ENCODE measurements at regions not wholly inside any gene's neighbourhood (a gene's known extent, or its start where the extent isn't known, plus 50 kb on each side); places are given as distances from the start of the nearest gene placed in this dataset.

DNA sequence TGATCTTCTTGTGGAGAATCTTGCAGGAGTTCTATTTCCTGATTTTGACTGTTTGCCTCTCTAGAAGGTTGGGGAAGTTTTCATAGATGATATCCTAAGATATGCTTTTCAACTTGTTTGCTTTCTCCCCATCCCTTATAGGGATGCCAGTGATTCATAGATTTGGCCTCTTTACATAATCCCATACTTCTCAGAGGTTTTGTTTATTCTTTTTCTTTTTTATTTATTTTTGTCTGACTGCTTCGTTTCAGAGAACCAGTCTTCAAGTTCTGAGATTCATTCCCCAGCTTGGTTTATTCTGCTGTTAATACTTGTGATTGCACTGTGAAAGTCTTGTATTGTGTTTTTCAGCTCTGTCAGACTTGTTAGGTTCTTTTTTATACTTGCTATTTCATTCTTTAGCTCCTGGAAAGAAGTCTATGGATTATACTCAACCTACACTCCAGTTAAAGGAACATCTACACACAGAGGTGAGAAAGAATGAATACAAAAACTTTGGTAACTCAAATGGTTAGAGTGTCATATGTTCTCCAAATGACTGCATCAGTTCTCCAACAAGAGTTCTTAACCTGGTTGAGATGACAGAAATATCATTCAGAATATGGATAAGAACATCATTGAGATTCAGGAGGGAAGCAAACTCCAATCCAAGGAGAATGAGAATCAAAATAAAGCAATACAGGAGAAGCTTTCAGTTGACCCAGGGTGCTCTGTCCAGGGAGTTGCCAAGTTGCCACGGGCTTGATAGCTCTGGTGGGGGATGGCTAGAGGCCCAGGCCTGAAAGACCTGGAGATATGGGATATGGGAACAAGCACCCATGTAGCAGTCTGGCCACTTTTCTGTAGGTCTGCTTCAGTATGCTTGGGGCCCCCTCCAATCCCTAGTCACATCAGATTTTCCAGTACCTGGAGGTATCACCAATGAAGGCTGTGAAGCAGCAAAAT lies 150.3 kb downstream of the AHR start:
- H3K36me3 ChIP-seq, result no peaks in the 10 kb centered on the region
- intact Hi-C loops (cut with DNase I; ENCODE audit: low total_unique reads), result no loop called here
- H3K4me1 ChIP-seq, result no peaks in the 10 kb centered on the region
- H3K9me3 ChIP-seq, result no peaks in the 10 kb centered on the region
- H3K4me3 ChIP-seq, result no peak overlapping the region
- no peak for ATAC-seq
- DNase-seq, result no peak
- H3K27me3 ChIP-seq, result no peaks in the 10 kb centered on the region
- TF ChIP-seq POLR2A (IDR thresholded peaks at IDR 0.05), result no peak
- TF ChIP-seq, protein P1, sequence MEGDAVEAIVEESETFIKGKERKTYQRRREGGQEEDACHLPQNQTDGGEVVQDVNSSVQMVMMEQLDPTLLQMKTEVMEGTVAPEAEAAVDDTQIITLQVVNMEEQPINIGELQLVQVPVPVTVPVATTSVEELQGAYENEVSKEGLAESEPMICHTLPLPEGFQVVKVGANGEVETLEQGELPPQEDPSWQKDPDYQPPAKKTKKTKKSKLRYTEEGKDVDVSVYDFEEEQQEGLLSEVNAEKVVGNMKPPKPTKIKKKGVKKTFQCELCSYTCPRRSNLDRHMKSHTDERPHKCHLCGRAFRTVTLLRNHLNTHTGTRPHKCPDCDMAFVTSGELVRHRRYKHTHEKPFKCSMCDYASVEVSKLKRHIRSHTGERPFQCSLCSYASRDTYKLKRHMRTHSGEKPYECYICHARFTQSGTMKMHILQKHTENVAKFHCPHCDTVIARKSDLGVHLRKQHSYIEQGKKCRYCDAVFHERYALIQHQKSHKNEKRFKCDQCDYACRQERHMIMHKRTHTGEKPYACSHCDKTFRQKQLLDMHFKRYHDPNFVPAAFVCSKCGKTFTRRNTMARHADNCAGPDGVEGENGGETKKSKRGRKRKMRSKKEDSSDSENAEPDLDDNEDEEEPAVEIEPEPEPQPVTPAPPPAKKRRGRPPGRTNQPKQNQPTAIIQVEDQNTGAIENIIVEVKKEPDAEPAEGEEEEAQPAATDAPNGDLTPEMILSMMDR (IDR thresholded peaks at IDR 0.05 in 4 of 5, conservative IDR thresholded peaks at IDR 0.05 in 1 of 5), result no peak
- in situ Hi-C loops (cut with MboI; ENCODE audit: low sequenced_read_pairs in 4 of 4), result no loop called here
- no peak overlapping the region for H3K27ac ChIP-seq

DNA sequence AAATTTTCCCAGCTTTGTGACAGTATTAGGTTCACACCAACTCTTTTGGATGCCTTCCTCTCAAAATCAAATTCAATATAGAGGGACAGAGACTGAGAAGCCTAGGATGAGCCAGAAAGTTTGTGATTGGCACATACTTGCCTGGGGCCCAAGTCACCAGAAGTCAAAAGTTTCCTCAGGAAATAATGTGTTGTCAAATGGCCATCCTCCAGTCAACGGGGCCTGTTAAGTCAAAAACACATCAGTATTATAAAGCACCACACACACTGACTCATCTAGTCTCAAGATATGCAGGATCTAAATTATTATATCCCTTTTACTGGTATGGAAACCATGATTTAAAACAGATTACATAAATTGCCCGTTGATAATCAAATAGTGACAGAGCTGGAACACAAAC lies 158.1 kb downstream of the AHR start:
- intact Hi-C loops (cut with DNase I; ENCODE audit: low total_unique reads), result no loop called here
- TF ChIP-seq, protein P1 (IDR thresholded peaks at IDR 0.05 in 4 of 5, conservative IDR thresholded peaks at IDR 0.05 in 1 of 5), result no peak
- TF ChIP-seq POLR2A (IDR thresholded peaks at IDR 0.05), result no peak
- no peaks in the 10 kb centered on the region for H3K27me3 ChIP-seq
- ATAC-seq, result no peak
- DNase-seq, result no peak
- H3K36me3 ChIP-seq, result no peaks in the 10 kb centered on the region
- H3K9me3 ChIP-seq, result no peaks in the 10 kb centered on the region
- no peak overlapping the region for H3K4me3 ChIP-seq
- in situ Hi-C loops (cut with MboI; ENCODE audit: low sequenced_read_pairs in 4 of 4), result no loop called here
- no peaks in the 10 kb centered on the region for H3K4me1 ChIP-seq
- no peak overlapping the region for H3K27ac ChIP-seq

DNA sequence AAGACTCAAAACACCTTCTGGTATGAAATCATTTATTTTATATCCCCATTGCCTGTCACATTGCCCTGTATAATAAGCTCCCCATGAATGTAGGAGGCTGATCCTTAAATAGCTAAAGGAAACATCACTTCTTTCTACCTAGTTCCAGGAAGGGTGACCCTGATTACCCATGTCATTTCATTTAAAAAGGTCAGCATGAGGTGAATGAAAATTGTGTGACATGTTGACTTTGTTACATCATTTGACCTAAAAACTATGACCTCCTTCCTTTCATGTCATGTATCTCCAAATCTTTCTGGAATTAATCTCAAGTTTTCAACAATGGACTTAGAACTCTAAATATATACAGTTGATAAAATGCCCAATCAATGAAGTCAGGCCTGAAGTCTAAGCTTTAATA lies 161.5 kb downstream of the AHR start:
- H3K36me3 ChIP-seq, result no peaks in the 10 kb centered on the region
- H3K27me3 ChIP-seq, result no peaks in the 10 kb centered on the region
- no peaks in the 10 kb centered on the region for H3K9me3 ChIP-seq
- ATAC-seq, result no peak
- no peak for DNase-seq
- no peak overlapping the region for H3K4me3 ChIP-seq
- intact Hi-C loops (cut with DNase I; ENCODE audit: low total_unique reads) (no loop called here), in situ Hi-C loops (cut with MboI; ENCODE audit: low sequenced_read_pairs in 4 of 4) (no loop called here)
- H3K27ac ChIP-seq, result no peak overlapping the region
- TF ChIP-seq, protein P1 (IDR thresholded peaks at IDR 0.05 in 4 of 5, conservative IDR thresholded peaks at IDR 0.05 in 1 of 5), result no peak
- no peak for TF ChIP-seq POLR2A (IDR thresholded peaks at IDR 0.05)
- H3K4me1 ChIP-seq, result no peaks in the 10 kb centered on the region

DNA sequence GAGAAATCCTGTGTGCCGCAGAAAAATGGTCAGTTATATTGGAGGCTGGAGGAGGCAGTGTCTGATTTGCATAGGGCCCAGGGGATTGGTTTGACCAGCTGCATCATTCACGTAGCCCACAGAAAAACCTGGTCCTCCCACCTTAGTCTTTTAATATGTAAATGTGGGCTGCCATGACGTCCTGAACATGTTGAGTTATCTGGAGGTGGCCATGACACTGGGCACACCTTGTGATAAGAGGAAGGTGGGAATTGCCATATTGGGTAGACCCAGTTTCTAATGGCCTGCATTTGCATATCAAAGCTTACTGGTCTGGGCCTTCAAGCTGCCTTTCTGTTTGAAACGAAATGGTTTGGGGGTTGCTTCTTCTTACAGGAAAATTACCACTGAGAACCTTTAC lies 162.2 kb downstream of the AHR start:
- in situ Hi-C loops (cut with MboI; ENCODE audit: low sequenced_read_pairs in 4 of 4) (no loop called here), intact Hi-C loops (cut with DNase I; ENCODE audit: low total_unique reads) (no loop called here)
- H3K4me3 ChIP-seq, result no peak overlapping the region
- no peak overlapping the region for H3K27ac ChIP-seq
- DNase-seq (no peak), ATAC-seq (no peak)
- H3K9me3 ChIP-seq, result no peaks in the 10 kb centered on the region
- no peaks in the 10 kb centered on the region for H3K27me3 ChIP-seq
- no peaks in the 10 kb centered on the region for H3K36me3 ChIP-seq
- H3K4me1 ChIP-seq, result no peaks in the 10 kb centered on the region
- TF ChIP-seq, protein P1 (IDR thresholded peaks at IDR 0.05 in 4 of 5, conservative IDR thresholded peaks at IDR 0.05 in 1 of 5), result no peak
- no peak for TF ChIP-seq POLR2A (IDR thresholded peaks at IDR 0.05)
